H1 (cell line): ENCODE measurements at regions not wholly inside any gene's neighbourhood (a gene's known extent, or its start where the extent isn't known, plus 50 kb on each side); places are given as distances from the start of the nearest gene placed in this dataset.

Experiments used
- CTCF ChIA-PET: fragments of 300-600 bp; sonication (Branson Sonifier 250); formaldehyde crosslinking; loops from one replicate; lab custom pipeline; 2021; ENCODE audit not compliant: partially characterized antibody; lab: Charles Lee
- POLR2A ChIA-PET: fragments of 300-600 bp; sonication (Branson Sonifier 250); formaldehyde crosslinking; loops from one replicate; lab custom pipeline; 2021; ENCODE audit warnings: inconsistent platforms; ENCODE audit not compliant: partially characterized antibody; lab: Charles Lee
- DNase-seq, 2 experiments: peaks; one replicate each; pipeline versions ENCODE4 v3.0.0 to v3.0.0-alpha.2; 2010 to 2022; ENCODE audit warnings: low spot score in 2 of 2, low read depth in 1 of 2, mixed read lengths in 1 of 2
- FAIRE-seq: peaks from 2 replicates; lab custom pipeline; 2011; peaks lifted over from hg19 to GRCh38; lab: Jason Lieb, UNC
- H2AFZ ChIP-seq: 2 replicates; pipeline ENCODE4 v1.8.1; 2012; ENCODE audit warnings: low read length, inconsistent platforms
- H2AK5ac ChIP-seq: 2 replicates; pipeline ENCODE4 v1.6.1; 2013; ENCODE audit warnings: low read depth, low read length
- H2BK120ac ChIP-seq: replicated peaks from 2 replicates; pipeline ENCODE3; 2013; ENCODE audit warnings: low read depth, low read length, inconsistent platforms
- H2BK12ac ChIP-seq: 2 replicates; pipeline ENCODE4 v1.6.1; 2013; ENCODE audit warnings: low read depth, low read length
- H2BK15ac ChIP-seq: 2 replicates; pipeline ENCODE4 v1.6.1; 2013; ENCODE audit warnings: low read length
- H2BK20ac ChIP-seq: 2 replicates; pipeline ENCODE4 v1.6.1; 2013; ENCODE audit warnings: low read length
- H2BK5ac ChIP-seq: 2 replicates; pipeline ENCODE4 v1.6.1; 2013; ENCODE audit warnings: low read depth, low read length
- H3K14ac ChIP-seq: 2 replicates; pipeline ENCODE4 v1.6.1; 2013; ENCODE audit warnings: inconsistent platforms; ENCODE audit not compliant: insufficient read length
- H3K18ac ChIP-seq: 2 replicates; pipeline ENCODE4 v1.6.1; 2013; ENCODE audit warnings: low read length; ENCODE audit errors: extremely low read depth
- H3K23ac ChIP-seq: 2 replicates; pipeline ENCODE4 v1.6.1; 2013; ENCODE audit warnings: inconsistent platforms; ENCODE audit not compliant: insufficient read length
- H3K23me2 ChIP-seq: 2 replicates; pipeline ENCODE4 v1.6.1; 2013; ENCODE audit warnings: low read depth, low read length
- H3K27ac ChIP-seq: 2 replicates; pipeline ENCODE4 v1.6.1; 2011; ENCODE audit warnings: low read depth, low read length, inconsistent platforms
- H3K27me3 ChIP-seq, 4 experiments: replicated peaks in 1 of 4; 1 replicate in 1 of 4; 2 replicates in 3 of 4; pipeline versions ENCODE4 v1.6.1 to v1.8.1; 2011 to 2013; ENCODE audit warnings: low read length in 3 of 4, mild to moderate bottlenecking in 3 of 4, inconsistent platforms in 2 of 4, mixed read lengths in 2 of 4, moderate library complexity in 1 of 4; ENCODE audit not compliant: control insufficient read depth in 3 of 4, insufficient read depth in 3 of 4; ENCODE audit errors: extremely low read depth in 1 of 4
- H3K36me3 ChIP-seq, 4 experiments: 2 replicates each; pipeline versions ENCODE4 v1.6.1 to v1.8.1; 2011 to 2013; ENCODE audit warnings: mild to moderate bottlenecking in 4 of 4, low read length in 3 of 4, moderate library complexity in 2 of 4, control low read depth in 1 of 4, inconsistent platforms in 1 of 4; ENCODE audit not compliant: insufficient read depth in 4 of 4, control insufficient read depth in 2 of 4
- H3K4ac ChIP-seq: replicated peaks from 2 replicates; pipeline ENCODE3; 2013; ENCODE audit warnings: low read length, low read depth, mixed read lengths, inconsistent platforms; ENCODE audit not compliant: insufficient read length
- H3K4me1 ChIP-seq, 4 experiments: replicated peaks in 1 of 4; 1 replicate in 1 of 4; 2 replicates in 3 of 4; pipeline versions ENCODE4 v1.6.1 to v1.8.1; 2011 to 2013; ENCODE audit warnings: low read length in 3 of 4, inconsistent platforms in 2 of 4, mixed read lengths in 1 of 4; ENCODE audit not compliant: insufficient read depth in 4 of 4, control insufficient read depth in 3 of 4
- H3K4me2 ChIP-seq, 2 experiments: 2 replicates each; pipeline versions ENCODE4 v1.6.1 to v1.8.1; 2011 to 2013; ENCODE audit warnings: low read depth in 2 of 2, low read length in 2 of 2, control low read depth in 1 of 2, inconsistent platforms in 1 of 2, mild to moderate bottlenecking in 1 of 2; ENCODE audit not compliant: insufficient read depth in 1 of 2
- H3K4me3 ChIP-seq, 4 experiments: fragments of 200-600, 300-600 bp in 1 of 4; sonication (generic), shearing (Covaris generic), sonication (Bioruptor Twin) in 1 of 4; 2 replicates each; pipeline versions ENCODE4 v1.5.1 to v1.8.1; 2011 to 2016; ENCODE audit warnings: low read length in 4 of 4, low read depth in 3 of 4, control low read depth in 2 of 4, inconsistent platforms in 2 of 4, mild to moderate bottlenecking in 2 of 4, mixed read lengths in 1 of 4, moderate library complexity in 1 of 4; ENCODE audit not compliant: insufficient read depth in 2 of 4; ENCODE audit errors: extremely low read depth in 1 of 4
- H3K56ac ChIP-seq: replicated peaks from 2 replicates; pipeline ENCODE3; 2013; ENCODE audit warnings: low read depth, mild to moderate bottlenecking, mixed read lengths, low read length, inconsistent platforms; ENCODE audit not compliant: insufficient read length
- H3K79me1 ChIP-seq: 2 replicates; pipeline ENCODE4 v1.6.1; 2013; ENCODE audit warnings: low read depth, low read length, control low read depth
- H3K79me2 ChIP-seq, 2 experiments: 2 replicates each; pipeline versions ENCODE4 v1.6.1 to v1.8.1; 2012 to 2013; ENCODE audit warnings: low read length in 2 of 2, mild to moderate bottlenecking in 2 of 2, inconsistent platforms in 1 of 2; ENCODE audit not compliant: insufficient read depth in 2 of 2, control insufficient read depth in 1 of 2
- H3K9ac ChIP-seq, 4 experiments: replicated peaks in 1 of 4; 1 replicate in 1 of 4; 2 replicates in 3 of 4; pipeline versions ENCODE4 v1.6.1 to v1.8.1; 2011 to 2013; ENCODE audit warnings: low read depth in 3 of 4, low read length in 3 of 4, control low read depth in 2 of 4, mild to moderate bottlenecking in 2 of 4, moderate library complexity in 2 of 4, inconsistent platforms in 1 of 4; ENCODE audit errors: extremely low read depth in 1 of 4
- H3K9me3 ChIP-seq, 2 experiments: 2 replicates each; pipeline versions ENCODE4 v1.6.1 to v1.8.1; 2012 to 2013; ENCODE audit warnings: mild to moderate bottlenecking in 2 of 2, moderate library complexity in 2 of 2, control low read depth in 1 of 2, inconsistent platforms in 1 of 2, low read depth in 1 of 2, low read length in 1 of 2, mixed read lengths in 1 of 2; ENCODE audit not compliant: insufficient read depth in 2 of 2
- H4K20me1 ChIP-seq, 2 experiments: replicated peaks in 1 of 2; 2 replicates each; pipeline versions ENCODE3 to v1.8.1; 2011 to 2013; ENCODE audit warnings: inconsistent platforms in 2 of 2, low read length in 2 of 2, mild to moderate bottlenecking in 1 of 2; ENCODE audit not compliant: insufficient read depth in 2 of 2, control insufficient read depth in 1 of 2
- H4K5ac ChIP-seq: 2 replicates; pipeline ENCODE4 v1.6.1; 2013; ENCODE audit warnings: low read length, low read depth, mixed read lengths, inconsistent platforms; ENCODE audit not compliant: insufficient read length
- H4K8ac ChIP-seq: 2 replicates; pipeline ENCODE4 v1.8.0; 2013; ENCODE audit warnings: mild to moderate bottlenecking, moderate library complexity, low read length, inconsistent platforms; ENCODE audit not compliant: insufficient read depth; ENCODE audit errors: extremely low read depth
- H4K91ac ChIP-seq: replicated peaks from 2 replicates; pipeline ENCODE3; 2013; ENCODE audit warnings: low read length, mixed read lengths, inconsistent platforms; ENCODE audit not compliant: insufficient read length
- EGR1 ChIP-seq: IDR thresholded peaks from 2 replicates; pipeline ENCODE4 v1.6.1; 2011; ENCODE audit warnings: low read depth, low read length, borderline replicate concordance
- FOSL1 ChIP-seq: IDR thresholded peaks from 2 replicates; pipeline ENCODE4 v1.6.1; 2011; ENCODE audit warnings: mild to moderate bottlenecking, low read depth, low read length, moderate library complexity; ENCODE audit not compliant: insufficient read depth
- POLR2A ChIP-seq, 2 experiments: IDR thresholded peaks; 1 replicate in 1 of 2; 2 replicates in 1 of 2; pipeline ENCODE4 v1.6.1; 2011; ENCODE audit warnings: low read depth in 2 of 2, low read length in 2 of 2, mild to moderate bottlenecking in 2 of 2; ENCODE audit errors: control extremely low read depth in 1 of 2
- SP4 ChIP-seq: IDR thresholded peaks from 2 replicates; pipeline ENCODE4 v1.6.1; 2012; ENCODE audit warnings: low read length, inconsistent platforms
- TAF1 ChIP-seq: IDR thresholded peaks from 2 replicates; pipeline ENCODE4 v1.6.1; 2011; ENCODE audit warnings: mild to moderate bottlenecking, low read depth, low read length
- YY1 ChIP-seq: IDR thresholded peaks from 2 replicates; pipeline ENCODE4 v1.6.1; 2011; ENCODE audit warnings: low read depth, mild to moderate bottlenecking, low read length
- WGBS, 2 experiments: shearing (Covaris generic) in 1 of 2; methylation state at CpG; one replicate each; pipeline versions ENCODE4 v1.1.6 to v1.1.7; 2013 to 2015; ENCODE audit warnings: low lambda C conversion rate in 2 of 2, mixed read lengths in 2 of 2, inconsistent platforms in 1 of 2, low coverage in 1 of 2, missing lambda C conversion rate in 1 of 2; ENCODE audit not compliant: insufficient replicate concordance in 2 of 2, insufficient coverage in 1 of 2, insufficient read length in 1 of 2; ENCODE audit errors: extremely low coverage in 1 of 2, missing lambda C conversion rate in 1 of 2; 5-methylcytosine and 5-hydroxymethylcytosine counted together

DNA sequence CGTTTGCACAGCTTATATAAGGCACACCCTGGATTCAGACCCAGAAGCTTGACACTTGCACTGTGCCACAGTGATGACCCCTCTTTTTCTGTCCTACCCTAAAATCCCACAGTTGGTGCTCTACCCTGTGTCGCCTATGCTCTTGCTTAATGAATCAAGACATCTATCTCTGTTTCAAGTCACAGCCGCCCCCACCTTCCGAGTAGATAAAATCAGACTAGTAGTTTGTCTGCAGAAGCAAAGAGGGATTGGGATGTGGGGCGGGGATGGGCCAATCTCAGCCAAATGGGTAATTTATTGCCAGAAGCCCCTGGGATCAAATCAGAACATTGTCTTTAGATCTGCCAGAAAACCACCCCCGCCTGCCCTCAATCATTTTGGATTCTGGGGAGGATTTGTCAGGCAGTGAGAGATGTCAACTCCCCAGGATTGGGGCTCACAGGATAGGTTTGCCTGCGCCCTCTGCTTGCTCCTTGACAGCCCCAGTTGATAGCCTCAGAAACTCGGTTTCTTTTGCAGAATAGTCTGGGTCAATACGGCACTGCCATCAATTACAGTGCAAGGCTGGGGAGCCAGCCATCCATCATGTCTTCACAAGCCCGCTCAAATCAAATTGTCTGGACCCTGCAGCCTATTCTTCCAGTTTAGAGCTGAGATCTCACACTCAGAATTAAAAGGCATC is 520.8 kb downstream of the GRIN2A start:
- H3K27me3 ChIP-seq = no peaks in the 10 kb centered on the region; a peak in 1 of 7 replicates
- no peak overlapping the region for H2BK120ac ChIP-seq
- DNase-seq (no peak), FAIRE-seq (no peak)
- H3K18ac ChIP-seq = no peak overlapping the region
- H2AFZ ChIP-seq = no peak overlapping the region
- no peak overlapping the region for H3K23ac ChIP-seq
- H4K20me1 ChIP-seq = no peaks in the 10 kb centered on the region
- H3K36me3 ChIP-seq = peaks cover 0 to 32% (median 18%) of the 10 kb centered on the region in 4 experiments; a peak in 7 of 8 replicates
- no peak overlapping the region for H3K56ac ChIP-seq
- no peak overlapping the region for H3K27ac ChIP-seq
- no peak overlapping the region for H3K9ac ChIP-seq
- no peak overlapping the region for H2BK12ac ChIP-seq
- no peak overlapping the region for H3K4ac ChIP-seq
- H3K23me2 ChIP-seq = peaks cover 2% of the 10 kb centered on the region; the same call in 1 of the 2 replicates
- ChIA-PET CTCF (no interaction called here), POLR2A (no interaction called here)
- H2BK5ac ChIP-seq = no peak overlapping the region
- H3K79me2 ChIP-seq = no peaks in the 10 kb centered on the region; a peak in 1 of 4 replicates
- H3K4me1 ChIP-seq = peaks cover 0 to 4% (median 0%) of the 10 kb centered on the region in 4 experiments; a peak in 1 of 7 replicates
- no peak overlapping the region for H4K91ac ChIP-seq
- H3K79me1 ChIP-seq = no peaks in the 10 kb centered on the region; the same call in 1 of the 2 replicates
- H2BK15ac ChIP-seq = no peak overlapping the region
- WGBS, 2 experiments = 86% methylated on average over 10 of the region's 10 CpGs; no CpG with 5 or more reads in 1 of the 2 experiments
- no peak overlapping the region for H4K8ac ChIP-seq
- H3K4me2 ChIP-seq = no peak overlapping the region
- H3K14ac ChIP-seq = no peak overlapping the region
- H2AK5ac ChIP-seq = no peak overlapping the region
- H3K9me3 ChIP-seq = no peaks in the 10 kb centered on the region
- H2BK20ac ChIP-seq = no peak overlapping the region
- TF ChIP-seq SP4 = no peak
- TF ChIP-seq EGR1 = no peak
- no peak for TF ChIP-seq POLR2A (IDR thresholded peaks at IDR 0.05; ENCODE audit: control extremely low read depth in 1 of 2, low read depth in 2 of 2, low read length in 2 of 2)
- TF ChIP-seq FOSL1 = no peak
- no peak for TF ChIP-seq TAF1
- TF ChIP-seq YY1 = no peak
- TF ChIP-seq, all 59 proteins: peak for 0
- no peak overlapping the region for H3K4me3 ChIP-seq
- no peak overlapping the region for H4K5ac ChIP-seq
